C4-2B (cell line): ENCODE measurements at regions not wholly inside any gene's neighbourhood (a gene's known extent, or its start where the extent isn't known, plus 50 kb on each side); places are given as distances from the start of the nearest gene placed in this dataset.
"Not testable (repeated sequence)": the region's sequence is repeated elsewhere in the genome, so short reads cannot be mapped to it uniquely, and the experiment has no call there.

Source experiments
- H3K27ac ChIP-seq: fragments of 450-650 bp; 2 replicates; pipeline ENCODE4 v1.5.1; 2017
- CTCF ChIP-seq: fragments of 450-650 bp; conservative IDR thresholded peaks from 2 replicates; pipeline ENCODE4 v1.5.1; 2017; ENCODE audit warnings: mild to moderate bottlenecking
- ZFX ChIP-seq: fragments of 450-650 bp; IDR thresholded peaks from 2 replicates; pipeline ENCODE4 v1.6.1; 2017

GRCh38 chr3:127084401-127084990 lies 101.6 kb downstream of the PLXNA1 start:
- no peak overlapping the region for H3K27ac ChIP-seq
- TF ChIP-seq CTCF (no peak), ZFX (no peak)

GRCh38 chr3:127085576-127085975 lies 102.7 kb downstream of the PLXNA1 start:
- TF ChIP-seq CTCF (no peak), ZFX (no peak)
- no peak overlapping the region for H3K27ac ChIP-seq

GRCh38 chr3:127086591-127086990 lies 103.7 kb downstream of the PLXNA1 start:
- H3K27ac ChIP-seq = not testable (repeated sequence)

GRCh38 chr3:127087441-127087840 lies 104.5 kb downstream of the PLXNA1 start:
- H3K27ac ChIP-seq = no peak overlapping the region
- no peak for TF ChIP-seq CTCF
- TF ChIP-seq ZFX = no peak

- H3K27ac ChIP-seq = no peak overlapping the region
- TF ChIP-seq CTCF (no peak), ZFX (no peak)
Observed at GRCh38 chr3:127088511-127089351, 104.2 kb upstream of the PRR23E start.

- no peak for TF ChIP-seq CTCF
- no peak for TF ChIP-seq ZFX
- no peak overlapping the region for H3K27ac ChIP-seq
Observed at GRCh38 chr3:127089486-127090145, 103.3 kb upstream of the PRR23E start.

- H3K27ac ChIP-seq = no peak overlapping the region
- TF ChIP-seq ZFX (no peak), CTCF (no peak)
Observed at GRCh38 chr3:127090218-127091160, 102.4 kb upstream of the PRR23E start.
